Upper lobe of left lung (tissue), 6 donors: ENCODE measurements at regions not wholly inside any gene's neighbourhood (a gene's known extent, or its start where the extent isn't known, plus 50 kb on each side); places are given as distances from the start of the nearest gene placed in this dataset.

Experiments used
- ATAC-seq, 2 donors: fragments of 200-7000 bp; cut with Tn5 transposase; one replicate each; pipeline ENCODE4 v1.9.1; 2022; ENCODE audit warnings: mild to moderate bottlenecking in 2 of 2, moderate library complexity in 2 of 2; ENCODE audit not compliant: low FRiP score in 2 of 2
- DNase-seq, 2 donors: peaks; one replicate each; pipeline ENCODE4 v3.0.0-alpha.2; 2019 to 2020
- H3K27ac ChIP-seq, 4 donors: fragments of 200-600 bp; sonication (generic); one replicate each; pipeline ENCODE4 v1.5.1; 2016 to 2019
- H3K27me3 ChIP-seq, 4 donors: fragments of 200-600 bp; sonication (generic); one replicate each; pipeline ENCODE4 v1.5.1; 2017 to 2019
- H3K36me3 ChIP-seq, 4 donors: fragments of 200-600 bp; sonication (generic); one replicate each; pipeline ENCODE4 v1.5.1; 2016 to 2019
- H3K4me1 ChIP-seq, 4 donors: fragments of 200-600 bp; sonication (generic); one replicate each; pipeline ENCODE4 v1.5.1; 2018 to 2019
- H3K4me3 ChIP-seq, 4 donors: fragments of 200-600 bp; sonication (generic); one replicate each; pipeline ENCODE4 v1.5.1; 2017 to 2019; ENCODE audit warnings: mild to moderate bottlenecking in 2 of 4, moderate library complexity in 1 of 4
- H3K9me3 ChIP-seq, 4 donors: fragments of 200-600 bp; sonication (generic); one replicate each; pipeline ENCODE4 v1.5.1; 2018 to 2019
- CTCF ChIP-seq, 6 experiments: fragments of 450-650 bp in 4 of 6; fragments of 200-600 bp in 2 of 6; sonication (generic) in 2 of 6; IDR thresholded peaks; one replicate each; pipeline ENCODE4 v1.5.1; 2016 to 2019; ENCODE audit warnings: antibody characterized with exemption in 6 of 6
- EP300 ChIP-seq, 4 donors: sonication (generic); formaldehyde crosslinking; IDR thresholded peaks; one replicate each; pipeline ENCODE4 v1.5.1; 2017; ENCODE audit warnings: antibody characterized with exemption in 4 of 4, control low read depth in 2 of 4
- POLR2A ChIP-seq, 4 donors: fragments of 450-650 bp; IDR thresholded peaks; one replicate each; pipeline ENCODE4 v1.5.1; 2016 to 2017; ENCODE audit warnings: antibody characterized with exemption in 4 of 4, mild to moderate bottlenecking in 2 of 4
- POLR2AphosphoS5 ChIP-seq, 2 donors: sonication (generic); formaldehyde crosslinking; IDR thresholded peaks; one replicate each; pipeline ENCODE4 v1.5.1; 2017; ENCODE audit warnings: antibody characterized with exemption in 2 of 2
- WGBS, 2 donors: methylation state at CpG; one replicate each; pipeline ENCODE4 v1.1.5; 2017 to 2018; 5-methylcytosine and 5-hydroxymethylcytosine counted together
- small RNA-seq, 4 donors: library from RNA; depleted of rRNA; stranded (forward); fragments of <200 nt; gene quantifications; one replicate each; pipeline ENCODE3, GENCODE V24; 2016
- donor health status: DM: no; HTN: no; CAD: no; lungs with moderate emphysema.
- donor health status: DM: no; HTN: yes; CAD: no; lungs with severe emphysema.

- TF ChIP-seq POLR2A (IDR thresholded peaks at IDR 0.05) (no peak), POLR2AphosphoS5 (IDR thresholded peaks at IDR 0.05) (no peak), EP300 (IDR thresholded peaks at IDR 0.05) (no peak), CTCF (IDR thresholded peaks at IDR 0.05) (no peak)
- H3K36me3 ChIP-seq, result no peaks in the 10 kb centered on the region
- no peak overlapping the region for H3K4me3 ChIP-seq
- no peak overlapping the region for H3K27ac ChIP-seq
- H3K4me1 ChIP-seq, result no peaks in the 10 kb centered on the region
- DNase-seq, result no peak
- WGBS, 2 donors, result 26 to 28% methylated on average over 4 of the region's 4 CpGs
- H3K27me3 ChIP-seq, result no peaks in the 10 kb centered on the region
- H3K9me3 ChIP-seq, result no peaks in the 10 kb centered on the region
- ATAC-seq, result no peak
These were observed 902.9 kb downstream of the TMEM182 start for GRCh38 chr2:103664690-103665089.

- WGBS, 2 donors, result 83 to 88% methylated on average over 3 of the region's 3 CpGs
- no peaks in the 10 kb centered on the region for H3K4me1 ChIP-seq
- no peak overlapping the region for H3K27ac ChIP-seq
- no peak overlapping the region for H3K4me3 ChIP-seq
- no peak for DNase-seq
- H3K27me3 ChIP-seq, result no peaks in the 10 kb centered on the region
- no peaks in the 10 kb centered on the region for H3K36me3 ChIP-seq
- TF ChIP-seq EP300 (IDR thresholded peaks at IDR 0.05), result no peak
- ATAC-seq, result no peak
- no peaks in the 10 kb centered on the region for H3K9me3 ChIP-seq
These were observed 905.6 kb downstream of the TMEM182 start for GRCh38 chr2:103667335-103667884.

GRCh38 chr2:103669531-103669930, 907.7 kb downstream of the TMEM182 start:
- Histone ChIP-seq H3K27ac (no peak overlapping the region), H3K36me3 (no peaks in the 10 kb centered on the region), H3K4me1 (no peaks in the 10 kb centered on the region), H3K9me3 (no peaks in the 10 kb centered on the region), H3K4me3 (no peak overlapping the region), H3K27me3 (no peaks in the 10 kb centered on the region)
- ATAC-seq, result no peak
- no peak for DNase-seq
- TF ChIP-seq EP300 (IDR thresholded peaks at IDR 0.05) (no peak), POLR2A (IDR thresholded peaks at IDR 0.05) (no peak), POLR2AphosphoS5 (IDR thresholded peaks at IDR 0.05) (no peak), CTCF (IDR thresholded peaks at IDR 0.05) (no peak)
- WGBS, 2 donors, result 83 to 86% methylated on average over 6 of the region's 6 CpGs

Small RNA genes in the stretch of these regions (small RNA-seq; reads per million reads assigned to genes)
- gene AC010881.1 (0 reads per million in 4 donors), gene AC018880.2 (0 reads per million in 4 donors)
